Nephron (organoid): ENCODE measurements at regions not wholly inside any gene's neighbourhood (a gene's known extent, or its start where the extent isn't known, plus 50 kb on each side); places are given as distances from the start of the nearest gene placed in this dataset.
"Not testable (repeated sequence)": the region's sequence is repeated elsewhere in the genome, so short reads cannot be mapped to it uniquely, and the experiment has no call there.

Experiments used
- H3K27ac Mint-ChIP-seq, 3 experiments: 2 replicates each; pipeline ENCODE4 v1.8.0; 2020; ENCODE audit warnings: mixed read lengths in 3 of 3, mild to moderate bottlenecking in 2 of 3, moderate library complexity in 1 of 3
- H3K27me3 Mint-ChIP-seq: 2 replicates; pipeline ENCODE4 v1.8.0; 2021; ENCODE audit warnings: low read depth, mild to moderate bottlenecking, moderate library complexity, mixed read lengths
- H3K36me3 Mint-ChIP-seq: 2 replicates; pipeline ENCODE4 v1.8.0; 2020; ENCODE audit warnings: low read depth, mixed read lengths
- H3K4me1 Mint-ChIP-seq: 2 replicates; pipeline ENCODE4 v1.8.0; 2020; ENCODE audit warnings: mixed read lengths
- H3K4me3 Mint-ChIP-seq, 3 experiments: 2 replicates each; pipeline ENCODE4 v1.8.0; 2020; ENCODE audit warnings: mild to moderate bottlenecking in 3 of 3, mixed read lengths in 3 of 3, moderate library complexity in 2 of 3
- H3K9me3 Mint-ChIP-seq: 2 replicates; pipeline ENCODE4 v1.8.0; 2020; ENCODE audit warnings: mixed read lengths
- CTCF ChIP-seq, 3 experiments: fragments of 200-600 bp; sonication (generic); IDR thresholded peaks; one replicate each; pipeline ENCODE4 v1.5.0; 2021; ENCODE audit warnings: antibody characterized with exemption in 3 of 3; ENCODE audit not compliant: unreplicated experiment in 3 of 3

DNA sequence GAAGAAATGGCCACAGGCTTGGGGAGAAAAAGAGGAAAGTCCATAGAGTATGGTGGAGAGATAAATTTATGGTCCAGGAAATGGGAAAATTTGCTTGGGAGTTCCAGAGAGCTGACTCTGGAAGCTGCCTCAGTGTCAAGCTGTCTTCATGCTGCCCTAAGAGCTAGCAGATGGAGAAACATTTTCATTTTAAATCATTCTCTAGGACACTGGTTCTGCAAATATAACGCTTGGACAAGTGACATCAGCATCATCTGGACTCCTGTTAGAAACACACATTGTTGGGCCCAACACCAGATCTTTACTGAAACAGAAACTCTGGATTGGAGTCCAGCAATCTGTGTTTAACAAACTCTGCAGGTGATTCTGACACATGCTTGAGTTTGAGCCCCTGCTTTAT, 592.0 kb upstream of the KLF12 start:
- no peak for TF ChIP-seq CTCF (IDR thresholded peaks at IDR 0.05; ENCODE audit: unreplicated experiment in 3 of 3)

GRCh38 chr13:74718232-74718842, 584.1 kb upstream of the KLF12 start:
- H3K36me3 Mint-ChIP-seq, H3K27me3 Mint-ChIP-seq, H3K4me3 Mint-ChIP-seq, H3K27ac Mint-ChIP-seq, H3K4me1 Mint-ChIP-seq: not testable (repeated sequence)
- H3K9me3 Mint-ChIP-seq, result peaks cover 36% of the 10 kb centered on the region

More for the DNA sequence above, 592.0 kb upstream of the KLF12 start:
- no peak overlapping the region for H3K27ac Mint-ChIP-seq
- no peaks in the 10 kb centered on the region for H3K27me3 Mint-ChIP-seq
- no peaks in the 10 kb centered on the region for H3K36me3 Mint-ChIP-seq
- no peaks in the 10 kb centered on the region for H3K4me1 Mint-ChIP-seq
- no peaks in the 10 kb centered on the region for H3K9me3 Mint-ChIP-seq
- no peak overlapping the region for H3K4me3 Mint-ChIP-seq

GRCh38 chr13:74715718-74716117, 581.5 kb upstream of the KLF12 start:
- Mint-ChIP-seq H3K4me3 (no peak overlapping the region), H3K4me1 (no peaks in the 10 kb centered on the region), H3K9me3 (peaks cover 37% of the 10 kb centered on the region), H3K27ac (no peak overlapping the region), H3K27me3 (peaks cover 4% of the 10 kb centered on the region), H3K36me3 (peaks cover 6% of the 10 kb centered on the region)
- TF ChIP-seq CTCF (IDR thresholded peaks at IDR 0.05; ENCODE audit: unreplicated experiment in 3 of 3), result no peak

DNA sequence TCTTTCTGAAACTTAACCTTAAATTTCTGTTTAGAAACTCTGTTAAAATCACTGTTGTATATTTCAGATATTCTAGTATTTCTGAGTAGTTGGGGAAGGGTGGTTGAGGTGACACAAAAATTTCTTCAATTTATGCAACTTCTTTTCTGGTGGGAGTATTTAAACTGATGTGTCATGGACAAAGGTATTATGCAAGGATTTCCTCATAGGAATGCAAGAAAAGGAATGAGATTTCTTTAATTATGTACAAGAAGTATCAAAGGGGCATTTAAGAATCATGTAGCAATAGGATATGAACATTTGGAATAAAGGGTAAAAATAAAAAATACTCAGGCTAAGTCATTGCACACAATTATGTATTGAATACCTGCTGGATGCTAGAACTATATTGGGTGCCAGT, 575.8 kb upstream of the KLF12 start:
- Mint-ChIP-seq H3K4me1 (peaks cover 9% of the 10 kb centered on the region), H3K9me3 (peaks cover 13% of the 10 kb centered on the region), H3K27me3 (no peaks in the 10 kb centered on the region), H3K27ac (no peak overlapping the region), H3K4me3 (no peak overlapping the region), H3K36me3 (peaks cover 6% of the 10 kb centered on the region)
- no peak for TF ChIP-seq CTCF (IDR thresholded peaks at IDR 0.05; ENCODE audit: unreplicated experiment in 3 of 3)

DNA sequence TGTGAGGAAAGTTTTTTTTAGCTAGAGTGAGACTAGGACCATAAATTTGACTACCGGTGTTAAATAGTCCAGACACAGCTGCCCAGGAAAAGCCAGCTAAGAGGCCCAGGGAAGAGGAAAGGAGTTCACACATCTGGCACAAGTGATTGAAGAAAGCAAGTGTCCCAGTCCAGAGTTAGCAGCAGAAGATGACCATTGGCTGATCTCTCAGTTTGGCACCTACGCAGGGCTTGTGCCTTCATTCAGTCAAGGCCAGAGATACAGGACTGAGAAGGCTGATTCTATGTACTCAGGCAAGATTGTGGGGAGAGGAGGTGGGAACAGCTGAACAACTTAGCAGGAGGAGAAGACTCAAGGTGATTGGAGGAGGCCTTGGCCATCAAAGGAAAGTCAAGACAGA, 575.0 kb upstream of the KLF12 start:
- no peaks in the 10 kb centered on the region for H3K27me3 Mint-ChIP-seq
- H3K4me1 Mint-ChIP-seq, result peaks cover 9% of the 10 kb centered on the region
- TF ChIP-seq CTCF (IDR thresholded peaks at IDR 0.05; ENCODE audit: unreplicated experiment in 3 of 3), result no peak
- peaks cover 6% of the 10 kb centered on the region for H3K36me3 Mint-ChIP-seq
- H3K4me3 Mint-ChIP-seq, result no peak overlapping the region
- H3K9me3 Mint-ChIP-seq, result peaks cover 8% of the 10 kb centered on the region
- H3K27ac Mint-ChIP-seq, result no peak overlapping the region

- Mint-ChIP-seq H3K27ac (no peak overlapping the region), H3K4me1 (peaks cover 9% of the 10 kb centered on the region), H3K4me3 (no peak overlapping the region)
These were observed 574.4 kb upstream of the KLF12 start for GRCh38 chr13:74708629-74709028.

More at GRCh38 chr13:74708629-74709028, 574.4 kb upstream of the KLF12 start:
- TF ChIP-seq CTCF (IDR thresholded peaks at IDR 0.05; ENCODE audit: unreplicated experiment in 3 of 3), result no peak
- Mint-ChIP-seq H3K9me3 (peaks cover 4% of the 10 kb centered on the region), H3K27me3 (no peaks in the 10 kb centered on the region), H3K36me3 (peaks cover 2% of the 10 kb centered on the region)
